ENCODE measurements at regions not wholly inside any gene's neighbourhood (a gene's known extent, or its start where the extent isn't known, plus 50 kb on each side); places are given as distances from the start of the nearest gene placed in this dataset.

DNA sequence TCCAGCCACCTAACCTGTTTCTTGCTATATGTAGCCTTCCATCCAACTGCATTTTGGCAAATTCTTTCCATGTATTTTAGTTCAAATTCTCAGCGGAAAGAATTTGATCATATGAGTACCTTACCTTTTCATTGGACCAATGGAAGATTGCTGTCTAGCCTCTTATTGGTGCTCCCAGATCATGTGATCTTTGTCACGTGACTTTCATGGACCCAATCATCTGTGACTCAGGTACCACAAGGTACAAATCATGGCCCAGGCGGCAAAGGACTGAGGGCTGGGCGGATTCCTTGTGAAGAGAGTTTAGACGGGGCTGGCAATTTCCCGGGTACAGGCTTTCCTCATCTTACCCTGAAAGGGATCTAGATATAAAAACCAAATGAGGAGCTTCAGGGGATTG, 85.9 kb upstream of the TBX20 start:
- DNase-seq (ENCODE audit: low spot score) = no peak

DNA sequence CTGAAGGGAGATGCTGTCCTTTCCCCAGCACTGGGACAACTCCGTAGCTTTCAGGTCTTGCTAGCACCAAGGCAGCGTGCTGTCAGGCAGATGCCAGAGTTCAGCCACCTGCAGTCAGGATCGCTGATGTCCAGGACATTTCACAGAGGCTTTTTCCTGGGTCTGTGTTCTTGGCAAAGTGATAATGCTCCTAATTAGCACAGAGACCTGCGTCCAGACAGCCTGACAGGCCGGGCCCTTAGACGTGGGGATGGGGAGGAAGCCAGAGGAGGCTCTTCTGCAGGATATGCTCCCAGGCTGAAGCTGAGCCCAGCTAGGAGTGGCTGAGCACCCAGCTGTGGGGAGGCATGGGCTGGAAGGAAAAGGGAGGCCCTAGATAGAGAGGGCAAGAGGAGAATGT, 82.5 kb upstream of the TBX20 start:
- DNase-seq (ENCODE audit: low spot score) = no peak

DNA sequence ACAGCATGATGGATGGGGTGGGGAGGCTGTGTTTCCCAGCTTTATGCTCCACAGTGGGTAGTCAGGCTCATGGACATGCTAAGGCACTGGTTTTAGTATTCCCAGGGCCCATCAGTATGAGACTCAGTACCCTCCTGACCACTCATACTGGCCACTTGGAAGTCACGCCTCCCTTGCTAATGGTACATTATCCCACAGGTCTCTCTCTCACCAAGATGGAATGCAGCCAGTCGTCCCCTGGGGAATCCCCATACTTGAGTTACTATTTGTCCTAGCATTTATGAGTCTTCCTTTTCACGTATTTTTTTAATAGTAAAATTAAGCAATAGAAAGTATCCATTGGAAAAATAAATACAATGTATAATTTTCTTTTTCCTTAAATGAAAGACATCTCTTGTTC, 80.6 kb upstream of the TBX20 start:
- DNase-seq (ENCODE audit: low spot score) = no peak

DNA sequence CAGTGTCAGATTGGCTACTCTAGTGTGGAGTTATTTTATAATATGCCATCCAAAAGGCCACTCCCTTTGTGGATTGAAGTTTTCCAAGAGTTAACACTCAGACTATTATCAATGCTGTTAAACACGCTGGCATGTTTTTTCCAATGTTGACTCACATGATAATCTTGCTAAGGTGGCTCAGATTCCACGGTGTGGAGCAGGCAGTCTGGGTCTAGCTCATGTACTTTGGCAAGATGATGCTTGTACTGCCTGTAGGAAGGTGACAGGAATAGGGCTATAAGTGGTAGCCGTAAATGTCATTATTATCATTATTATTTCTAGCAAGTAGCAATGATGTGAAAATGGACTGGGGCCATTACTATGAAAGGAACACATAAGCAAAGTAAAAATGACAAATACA, 79.4 kb upstream of the TBX20 start:
- DNase-seq (ENCODE audit: low spot score) = no peak

DNA sequence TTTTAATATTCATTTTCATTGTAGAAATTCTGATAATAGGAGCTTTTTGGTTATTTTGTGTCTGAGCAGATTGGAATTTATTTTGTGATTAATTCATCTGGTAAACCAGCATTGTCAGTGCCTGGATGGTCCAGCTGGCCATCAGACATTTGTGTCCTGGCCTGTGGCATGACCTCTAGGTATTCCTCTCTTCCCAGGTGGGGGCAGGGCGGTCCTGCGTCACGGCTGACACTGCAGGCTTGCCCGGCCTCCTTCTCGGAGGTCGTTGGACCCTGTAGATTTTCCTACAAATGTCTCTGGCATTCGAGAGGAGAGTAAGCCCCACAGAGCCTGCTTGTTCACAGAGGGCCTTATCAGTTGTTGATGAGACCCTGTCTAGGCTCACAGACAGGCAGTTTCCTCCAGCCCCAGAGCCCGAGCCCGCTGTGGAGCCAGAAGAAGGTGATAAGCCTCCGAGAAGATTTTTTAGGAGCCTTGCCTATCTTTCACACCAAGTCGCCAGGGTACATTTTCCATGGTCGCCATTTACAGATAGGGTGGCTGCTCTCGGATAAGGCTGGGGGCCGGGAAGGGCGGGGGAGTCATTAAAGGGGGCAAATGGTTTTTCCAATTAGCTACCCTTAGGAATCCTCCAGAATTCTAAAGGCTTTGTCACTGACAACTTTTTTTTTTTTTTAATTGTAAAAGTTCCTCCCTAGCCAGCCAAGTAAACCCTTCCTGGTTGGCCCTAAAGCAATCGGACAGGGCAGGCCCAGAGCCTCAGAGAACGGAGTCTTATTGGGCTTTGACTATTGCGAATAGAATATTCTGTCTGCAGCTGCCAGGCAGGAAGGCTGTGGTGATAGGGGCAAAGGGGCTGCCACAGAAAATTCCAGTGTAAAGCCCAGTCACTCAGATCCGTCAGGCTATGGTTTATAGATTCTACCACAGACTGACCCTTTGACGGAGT, 78.1 kb upstream of the TBX20 start:
- DNase-seq (ENCODE audit: low spot score) = no peak

DNA sequence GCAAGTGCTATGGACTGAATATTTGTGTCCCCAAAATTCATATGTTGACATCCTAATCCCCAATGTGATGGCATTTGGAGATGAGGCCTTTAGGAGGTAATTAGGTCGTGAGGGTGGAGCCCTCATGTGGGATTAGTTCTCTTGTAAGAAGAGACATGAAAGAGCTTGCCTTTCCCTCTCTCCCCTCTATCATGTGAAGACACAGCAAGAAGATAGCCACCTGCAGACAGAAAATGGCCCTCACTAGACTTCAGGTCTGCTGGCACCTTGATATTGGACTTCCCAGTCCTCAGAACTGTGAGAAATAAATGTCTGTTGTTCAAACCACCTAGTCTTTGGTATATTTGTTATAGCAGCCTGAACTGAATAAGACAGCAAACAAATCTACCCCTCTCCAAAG, 75.1 kb upstream of the TBX20 start:
- no peak for DNase-seq (ENCODE audit: low spot score)

DNA sequence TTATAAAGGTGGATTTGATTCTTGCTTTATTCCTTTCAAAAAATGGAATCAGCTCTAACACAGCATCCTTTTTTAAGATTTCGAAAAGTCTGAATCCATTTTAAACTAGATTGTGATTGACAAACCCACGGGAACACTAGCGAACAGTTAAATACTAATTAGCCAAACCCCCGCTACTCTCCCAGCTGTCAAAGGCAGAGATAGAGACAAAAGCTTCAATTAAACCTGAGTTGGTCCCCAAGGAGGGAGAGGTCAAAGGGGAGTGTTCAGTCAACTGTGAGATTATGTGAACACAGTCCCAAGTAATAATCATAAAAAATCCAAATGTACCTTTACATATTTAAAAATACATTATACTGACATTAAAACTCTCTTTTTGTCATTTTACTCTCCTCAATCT, 65.7 kb upstream of the TBX20 start:
- DNase-seq (ENCODE audit: low spot score) = no peak

DNA sequence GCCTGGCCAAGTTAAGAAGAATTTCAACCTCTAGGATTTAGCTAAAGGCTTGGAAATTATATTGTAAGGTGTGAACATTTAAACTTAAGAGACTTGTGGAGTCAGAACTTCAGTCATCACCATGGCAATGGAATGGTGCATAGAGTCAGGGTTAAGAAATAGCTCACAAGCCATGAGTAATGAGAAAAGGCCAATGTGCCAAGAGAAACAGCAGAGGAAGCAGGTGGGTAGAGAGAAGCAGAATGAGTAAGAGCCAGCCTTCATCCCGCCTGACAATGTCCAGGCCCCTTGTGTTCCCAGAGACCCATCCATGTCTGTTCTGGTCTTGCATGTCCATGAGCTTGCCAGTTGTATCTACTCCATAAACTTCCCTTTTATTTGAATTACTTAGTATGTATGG, 62.6 kb upstream of the TBX20 start:
- no peak for DNase-seq (ENCODE audit: low spot score)

DNA sequence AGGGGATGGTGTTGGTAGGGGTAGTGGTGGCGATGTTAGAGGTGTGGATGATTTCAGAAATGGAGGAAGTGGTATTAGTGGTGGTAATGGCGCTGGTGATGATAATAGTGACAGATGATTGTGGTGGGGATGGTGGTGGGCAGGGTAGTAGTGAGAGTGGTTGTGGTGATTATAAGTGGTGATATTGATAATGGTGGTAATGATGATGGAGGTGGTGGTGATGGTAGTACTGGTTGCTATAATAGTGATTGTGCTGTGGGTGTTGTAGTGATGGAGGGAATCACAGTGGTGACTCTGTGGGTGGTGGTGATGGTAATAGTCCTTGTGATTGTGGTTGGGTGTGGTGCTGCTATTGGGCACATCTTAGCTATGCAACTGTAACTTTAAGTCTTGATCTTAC, 61.6 kb upstream of the TBX20 start:
- no peak for DNase-seq (ENCODE audit: low spot score)

DNA sequence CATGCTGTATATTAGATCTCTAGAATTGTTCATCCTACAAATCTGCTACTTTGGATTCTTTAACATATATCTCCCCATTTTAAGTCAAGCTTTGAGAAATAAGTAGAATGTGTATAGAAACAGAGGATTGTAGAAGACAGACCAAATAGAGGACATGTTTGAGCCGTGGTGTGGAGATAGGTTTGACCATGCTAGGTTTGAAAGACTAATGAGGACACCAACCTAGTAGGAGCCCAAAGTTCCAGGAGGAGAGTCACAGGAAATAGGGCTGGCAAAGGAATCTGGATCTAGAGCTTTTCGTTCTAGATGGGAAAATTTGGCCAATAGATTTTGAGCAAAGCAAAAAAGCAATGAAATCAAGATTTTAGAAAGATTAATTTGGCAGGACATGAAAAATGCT, 60.5 kb upstream of the TBX20 start:
- no peak for DNase-seq (ENCODE audit: low spot score)

DNA sequence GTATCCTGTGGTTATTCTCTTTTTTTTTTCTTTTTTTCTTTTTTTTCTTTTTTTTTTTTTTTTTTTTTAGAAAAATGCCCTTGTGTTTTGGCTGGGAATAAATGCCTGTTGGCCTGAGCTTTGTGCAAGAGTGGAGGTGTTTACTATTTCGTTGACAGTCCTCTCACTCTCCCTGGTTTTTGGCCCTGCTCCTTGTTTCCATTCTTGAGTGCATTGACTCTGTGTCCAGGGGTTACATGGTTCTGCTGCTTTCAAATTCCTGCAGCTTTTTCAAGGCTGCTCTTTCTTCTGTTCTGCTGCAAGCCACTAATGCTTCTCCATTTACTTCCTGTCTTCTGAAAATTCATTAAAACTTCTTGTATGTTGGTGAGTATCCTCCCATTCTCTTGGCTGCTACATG, 59.7 kb upstream of the TBX20 start:
- DNase-seq (ENCODE audit: low spot score) = no peak

All from RKO (cell line).